Smooth muscle cell (in vitro differentiated cells): ENCODE measurements at regions not wholly inside any gene's neighbourhood (a gene's known extent, or its start where the extent isn't known, plus 50 kb on each side); places are given as distances from the start of the nearest gene placed in this dataset.

Source experiments
- DNase-seq: peaks from one replicate; lab custom pipeline; 2025; ENCODE audit not compliant: unreplicated experiment; lab: John Stamatoyannopoulos, UW
- H2AFZ ChIP-seq: fragments of 200-600 bp; sonication (generic); 2 replicates; pipeline ENCODE4 v1.6.0; 2016; ENCODE audit warnings: antibody characterized with exemption, low read depth, mild to moderate bottlenecking
- H3F3A ChIP-seq: fragments of 200-600 bp; sonication (generic); 2 replicates; pipeline ENCODE4 v1.6.0; 2017; ENCODE audit warnings: antibody characterized with exemption, low read depth
- H3K27ac ChIP-seq: fragments of 200-600 bp; sonication (generic); 2 replicates; pipeline ENCODE4 v1.5.1; 2016; ENCODE audit warnings: low read depth, mild to moderate bottlenecking
- H3K27me3 ChIP-seq: fragments of 200-600 bp; sonication (generic); 2 replicates; pipeline ENCODE4 v1.6.1; 2016; ENCODE audit warnings: low read depth, mild to moderate bottlenecking
- H3K36me3 ChIP-seq: fragments of 200-600 bp; sonication (generic); 2 replicates; pipeline ENCODE4 v1.5.1; 2016; ENCODE audit warnings: low read depth
- H3K4me1 ChIP-seq: fragments of 200-600 bp; sonication (generic); 2 replicates; pipeline ENCODE4 v1.5.1; 2016; ENCODE audit warnings: low read depth
- H3K4me2 ChIP-seq: fragments of 200-600 bp; sonication (generic); 2 replicates; pipeline ENCODE4 v1.6.0; 2016; ENCODE audit warnings: mild to moderate bottlenecking
- H3K4me3 ChIP-seq: fragments of 200-600 bp; sonication (generic); 2 replicates; pipeline ENCODE4 v1.5.1; 2016; ENCODE audit warnings: mild to moderate bottlenecking
- H3K79me2 ChIP-seq: fragments of 200-600 bp; sonication (generic); 2 replicates; pipeline ENCODE4 v1.6.0; 2016; ENCODE audit warnings: low read depth, mild to moderate bottlenecking
- H3K9ac ChIP-seq: fragments of 200-600 bp; sonication (generic); 2 replicates; pipeline ENCODE4 v1.6.0; 2016; ENCODE audit warnings: low read depth
- H3K9me3 ChIP-seq: fragments of 200-600 bp; sonication (generic); replicated peaks from 2 replicates; pipeline ENCODE4 v1.5.1; 2016; ENCODE audit warnings: low read depth
- H4K20me1 ChIP-seq: fragments of 200-600 bp; sonication (generic); 2 replicates; pipeline ENCODE4 v1.6.0; 2016; ENCODE audit warnings: low read depth
- CTCF ChIP-seq: fragments of 200-600 bp; sonication (generic); IDR thresholded peaks from 2 replicates; pipeline ENCODE4 v1.5.1; 2017; ENCODE audit warnings: borderline replicate concordance, mild to moderate bottlenecking, antibody characterized with exemption; ENCODE audit not compliant: insufficient read depth, poor library complexity, severe bottlenecking
- WGBS: methylation state at CpG from one replicate; pipeline ENCODE4 v1.1.7; 2016; ENCODE audit warnings: low lambda C conversion rate; 5-methylcytosine and 5-hydroxymethylcytosine counted together

GRCh38 chr2:223503746-223504145 lies 98.4 kb downstream of the SCG2 start:
- no peaks in the 10 kb centered on the region for H3F3A ChIP-seq
- H3K4me2 ChIP-seq = no peak overlapping the region

GRCh38 chr2:223508372-223508771 lies 93.8 kb downstream of the SCG2 start:
- DNase-seq = no peak
- H3K4me1 ChIP-seq = no peaks in the 10 kb centered on the region
- H3K27me3 ChIP-seq = no peaks in the 10 kb centered on the region
- H3K27ac ChIP-seq = no peak overlapping the region
- no peak overlapping the region for H2AFZ ChIP-seq
- no peaks in the 10 kb centered on the region for H4K20me1 ChIP-seq
- H3K9me3 ChIP-seq = no peaks in the 10 kb centered on the region
- H3K4me2 ChIP-seq = no peak overlapping the region
- no peaks in the 10 kb centered on the region for H3K79me2 ChIP-seq
- H3K4me3 ChIP-seq = no peak overlapping the region
- no peaks in the 10 kb centered on the region for H3K36me3 ChIP-seq
- H3K9ac ChIP-seq = no peak overlapping the region
- WGBS = 84% methylated on average over 3 of the region's 3 CpGs
- TF ChIP-seq CTCF = no peak
- no peaks in the 10 kb centered on the region for H3F3A ChIP-seq

More at GRCh38 chr2:223503746-223504145, 98.4 kb downstream of the SCG2 start:
- Histone ChIP-seq H3K4me1 (no peaks in the 10 kb centered on the region), H4K20me1 (no peaks in the 10 kb centered on the region), H3K9me3 (no peaks in the 10 kb centered on the region), H2AFZ (no peak overlapping the region), H3K27me3 (no peaks in the 10 kb centered on the region), H3K36me3 (no peaks in the 10 kb centered on the region), H3K27ac (no peak overlapping the region), H3K9ac (no peak overlapping the region), H3K79me2 (no peaks in the 10 kb centered on the region), H3K4me3 (no peak overlapping the region)
- 85% methylated on average over 3 of the region's 3 CpGs for WGBS
- no peak for DNase-seq
- no peak for TF ChIP-seq CTCF

- Histone ChIP-seq H3K4me2 (no peak overlapping the region), H3K9me3 (no peaks in the 10 kb centered on the region), H3K9ac (no peak overlapping the region), H3K79me2 (no peaks in the 10 kb centered on the region), H4K20me1 (no peaks in the 10 kb centered on the region), H3K27ac (no peak overlapping the region), H3K4me3 (no peak overlapping the region), H3F3A (no peaks in the 10 kb centered on the region), H3K36me3 (no peaks in the 10 kb centered on the region), H3K4me1 (no peaks in the 10 kb centered on the region), H2AFZ (no peak overlapping the region), H3K27me3 (no peaks in the 10 kb centered on the region)
- no peak for DNase-seq
- TF ChIP-seq CTCF = no peak
- 79% methylated on average over 4 of the region's 4 CpGs for WGBS
Measured at GRCh38 chr2:223510713-223511112, 91.4 kb downstream of the SCG2 start.

GRCh38 chr2:223511168-223511567 lies 91.0 kb downstream of the SCG2 start:
- Histone ChIP-seq H3K36me3 (no peaks in the 10 kb centered on the region), H3K9ac (no peak overlapping the region), H3F3A (no peaks in the 10 kb centered on the region), H3K4me3 (no peak overlapping the region), H3K27me3 (no peaks in the 10 kb centered on the region), H3K9me3 (no peaks in the 10 kb centered on the region), H3K79me2 (no peaks in the 10 kb centered on the region), H3K27ac (no peak overlapping the region), H4K20me1 (no peaks in the 10 kb centered on the region), H2AFZ (no peak overlapping the region), H3K4me2 (no peak overlapping the region), H3K4me1 (no peaks in the 10 kb centered on the region)
- no peak for TF ChIP-seq CTCF
- 85% methylated on average over 4 of the region's 4 CpGs for WGBS
- DNase-seq = no peak
